ENCODE measurements at regions not wholly inside any gene's neighbourhood (a gene's known extent, or its start where the extent isn't known, plus 50 kb on each side); places are given as distances from the start of the nearest gene placed in this dataset.

DNA sequence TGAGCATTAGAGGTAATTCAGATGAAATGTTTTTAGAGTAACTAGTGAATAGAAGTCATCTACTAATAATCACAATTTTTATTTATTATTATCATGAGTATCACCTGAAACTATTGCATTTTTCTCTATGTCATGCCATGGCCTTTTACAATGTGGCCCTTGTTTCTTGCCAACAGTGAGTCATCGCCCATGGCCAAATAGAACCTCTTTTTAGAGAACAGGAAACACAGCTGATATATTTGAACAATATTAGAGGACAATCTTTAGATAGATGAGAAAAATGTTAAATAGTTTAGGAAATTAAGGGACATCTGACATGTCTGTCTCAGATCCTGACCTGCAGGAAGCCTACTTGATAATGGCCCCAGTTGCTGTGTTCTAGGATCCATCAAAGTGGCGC is 1584.4 kb upstream of the GOT2 start:
- no peak for TF ChIP-seq POLR2A (IDR thresholded peaks at IDR 0.05)
- TF ChIP-seq, protein P1, sequence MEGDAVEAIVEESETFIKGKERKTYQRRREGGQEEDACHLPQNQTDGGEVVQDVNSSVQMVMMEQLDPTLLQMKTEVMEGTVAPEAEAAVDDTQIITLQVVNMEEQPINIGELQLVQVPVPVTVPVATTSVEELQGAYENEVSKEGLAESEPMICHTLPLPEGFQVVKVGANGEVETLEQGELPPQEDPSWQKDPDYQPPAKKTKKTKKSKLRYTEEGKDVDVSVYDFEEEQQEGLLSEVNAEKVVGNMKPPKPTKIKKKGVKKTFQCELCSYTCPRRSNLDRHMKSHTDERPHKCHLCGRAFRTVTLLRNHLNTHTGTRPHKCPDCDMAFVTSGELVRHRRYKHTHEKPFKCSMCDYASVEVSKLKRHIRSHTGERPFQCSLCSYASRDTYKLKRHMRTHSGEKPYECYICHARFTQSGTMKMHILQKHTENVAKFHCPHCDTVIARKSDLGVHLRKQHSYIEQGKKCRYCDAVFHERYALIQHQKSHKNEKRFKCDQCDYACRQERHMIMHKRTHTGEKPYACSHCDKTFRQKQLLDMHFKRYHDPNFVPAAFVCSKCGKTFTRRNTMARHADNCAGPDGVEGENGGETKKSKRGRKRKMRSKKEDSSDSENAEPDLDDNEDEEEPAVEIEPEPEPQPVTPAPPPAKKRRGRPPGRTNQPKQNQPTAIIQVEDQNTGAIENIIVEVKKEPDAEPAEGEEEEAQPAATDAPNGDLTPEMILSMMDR (IDR thresholded peaks at IDR 0.05): no peak
- intact Hi-C loops (cut with DNase I): no loop called here
- no peaks in the 10 kb centered on the region for H3K4me1 ChIP-seq
- no peak overlapping the region for H3K4me3 ChIP-seq
- ATAC-seq (no peak), DNase-seq (no peak)
- H3K27me3 ChIP-seq: no peaks in the 10 kb centered on the region
- H3K36me3 ChIP-seq (replicated peaks in 1 of 2; ENCODE audit: insufficient read depth in 1 of 2, low read depth in 2 of 2): no peaks in the 10 kb centered on the region
- no peaks in the 10 kb centered on the region for H3K9me3 ChIP-seq
- no peak overlapping the region for H3K27ac ChIP-seq
- 59 to 73% methylated on average over 2 of the region's 2 CpGs for WGBS, 2 donors

DNA sequence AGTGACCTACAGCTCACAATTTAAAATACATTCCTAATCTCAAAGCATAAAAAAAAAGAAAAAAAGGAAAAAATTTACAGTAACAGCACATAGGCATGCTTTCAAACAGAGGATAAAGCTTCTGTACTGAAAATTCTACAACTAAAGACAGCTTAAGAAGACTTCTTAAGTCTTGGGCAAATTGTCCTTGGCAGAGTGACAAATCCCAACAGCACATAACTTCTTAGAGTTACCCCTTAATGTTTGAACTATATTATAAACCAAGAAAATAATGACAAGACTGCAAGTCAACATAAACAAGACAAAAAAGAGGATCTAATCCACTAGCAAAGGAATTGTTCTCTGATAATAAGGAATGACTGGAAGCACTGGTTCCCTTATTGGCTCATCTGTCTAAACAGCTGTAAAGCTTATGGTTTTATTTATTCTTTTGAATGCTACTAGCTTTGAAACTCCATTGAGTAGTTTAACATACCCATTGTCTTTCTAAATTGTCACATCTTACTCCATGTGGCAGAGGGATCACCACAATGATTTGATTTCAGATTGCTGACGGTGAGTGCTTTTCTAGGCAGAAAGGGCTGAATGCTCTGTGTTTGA is 1576.8 kb upstream of the GOT2 start:
- WGBS, 2 donors: 62 to 64% methylated on average over 1 of the region's 1 CpG
- intact Hi-C loops (cut with DNase I): no loop called here
- no peaks in the 10 kb centered on the region for H3K36me3 ChIP-seq (replicated peaks in 1 of 2; ENCODE audit: insufficient read depth in 1 of 2, low read depth in 2 of 2)
- no peaks in the 10 kb centered on the region for H3K27me3 ChIP-seq
- no peaks in the 10 kb centered on the region for H3K9me3 ChIP-seq
- H3K27ac ChIP-seq: no peak overlapping the region
- no peak overlapping the region for H3K4me3 ChIP-seq
- DNase-seq (no peak), ATAC-seq (no peak)
- no peak for TF ChIP-seq POLR2A (IDR thresholded peaks at IDR 0.05)
- TF ChIP-seq, protein P1 (IDR thresholded peaks at IDR 0.05): no peak
- no peaks in the 10 kb centered on the region for H3K4me1 ChIP-seq

DNA sequence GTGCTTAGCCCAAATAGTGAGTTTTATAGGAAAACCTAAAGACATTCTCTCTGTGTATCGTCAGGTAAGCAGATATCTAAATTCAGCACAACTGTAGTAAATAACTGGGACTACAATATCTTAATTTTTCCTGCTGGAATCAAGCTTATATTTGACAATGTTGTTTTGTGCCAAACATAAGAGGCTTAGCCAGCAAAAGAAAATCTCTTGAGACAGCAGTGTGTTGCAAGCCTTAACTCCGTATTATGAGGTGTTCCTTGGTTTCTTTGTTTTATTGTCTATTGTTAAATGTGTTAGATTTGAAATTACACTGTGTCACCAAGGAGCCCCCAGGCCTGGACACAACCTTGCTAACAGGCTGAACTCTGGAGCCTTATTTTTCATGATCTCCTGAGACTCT is 1570.6 kb upstream of the GOT2 start:
- H3K27ac ChIP-seq: no peak overlapping the region
- TF ChIP-seq, protein P1 (IDR thresholded peaks at IDR 0.05): no peak
- TF ChIP-seq POLR2A (IDR thresholded peaks at IDR 0.05): no peak
- no peaks in the 10 kb centered on the region for H3K36me3 ChIP-seq (replicated peaks in 1 of 2; ENCODE audit: insufficient read depth in 1 of 2, low read depth in 2 of 2)
- no peak overlapping the region for H3K4me3 ChIP-seq
- no peaks in the 10 kb centered on the region for H3K9me3 ChIP-seq
- DNase-seq (no peak), ATAC-seq (no peak)
- intact Hi-C loops (cut with DNase I): no loop called here
- H3K4me1 ChIP-seq: no peaks in the 10 kb centered on the region
- H3K27me3 ChIP-seq: no peaks in the 10 kb centered on the region
- WGBS, 2 donors: 39 to 56% methylated on average over 2 of the region's 2 CpGs

DNA sequence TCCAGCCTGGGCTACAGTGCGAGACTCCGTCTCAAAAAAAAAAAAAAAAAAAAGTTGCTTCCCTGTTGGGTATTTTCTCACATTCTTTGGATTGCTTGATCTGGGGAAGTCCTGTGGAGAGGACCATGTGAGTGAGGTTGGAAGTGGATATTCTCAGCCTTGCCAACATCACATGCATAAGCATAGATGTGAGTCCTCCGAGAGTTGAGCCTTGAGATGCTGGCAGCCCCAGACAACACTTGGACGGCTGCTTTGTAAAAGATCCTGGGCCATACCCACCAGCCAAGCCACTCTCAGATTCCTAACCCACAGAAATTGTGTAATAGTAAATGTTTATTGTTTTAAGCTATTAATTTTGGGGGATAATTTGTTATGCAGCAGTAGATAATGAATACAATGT is 1570.0 kb upstream of the GOT2 start:
- TF ChIP-seq, protein P1 (IDR thresholded peaks at IDR 0.05): no peak
- TF ChIP-seq POLR2A (IDR thresholded peaks at IDR 0.05): no peak
- H3K9me3 ChIP-seq: no peaks in the 10 kb centered on the region
- WGBS, 2 donors: 68 to 78% methylated on average over 4 of the region's 4 CpGs
- H3K27ac ChIP-seq: no peak overlapping the region
- intact Hi-C loops (cut with DNase I): no loop called here
- H3K36me3 ChIP-seq (replicated peaks in 1 of 2; ENCODE audit: insufficient read depth in 1 of 2, low read depth in 2 of 2): no peaks in the 10 kb centered on the region
- H3K4me1 ChIP-seq: no peaks in the 10 kb centered on the region
- ATAC-seq (no peak), DNase-seq (no peak)
- no peaks in the 10 kb centered on the region for H3K27me3 ChIP-seq
- H3K4me3 ChIP-seq: no peak overlapping the region

DNA sequence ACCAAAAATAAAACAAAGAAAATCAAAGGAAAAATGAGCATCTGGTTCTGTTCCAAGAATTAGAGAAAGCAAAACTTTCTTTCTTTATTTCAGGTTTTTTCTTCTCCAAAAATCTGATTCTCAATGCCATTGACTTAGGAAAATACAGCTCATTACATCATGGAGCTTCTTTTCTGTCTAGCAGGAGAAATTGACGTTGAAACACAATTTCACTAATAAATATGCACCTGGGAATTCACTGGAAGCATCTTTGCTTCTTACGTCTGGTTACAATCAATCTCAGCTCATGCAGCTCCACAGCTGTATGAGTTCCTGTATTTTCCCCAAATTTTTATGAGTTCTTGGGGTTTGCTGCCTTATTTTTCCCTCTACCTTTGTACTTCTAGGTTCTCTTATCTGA is 1568.6 kb upstream of the GOT2 start:
- DNase-seq: no peak
- WGBS, 2 donors: 43 to 46% methylated on average over 2 of the region's 2 CpGs

More for the DNA sequence above, 1568.6 kb upstream of the GOT2 start:
- no peaks in the 10 kb centered on the region for H3K9me3 ChIP-seq
- no peak overlapping the region for H3K27ac ChIP-seq
- H3K4me1 ChIP-seq: no peaks in the 10 kb centered on the region
- no peak for TF ChIP-seq POLR2A (IDR thresholded peaks at IDR 0.05)
- TF ChIP-seq, protein P1 (IDR thresholded peaks at IDR 0.05): no peak
- intact Hi-C loops (cut with DNase I): no loop called here
- H3K36me3 ChIP-seq (replicated peaks in 1 of 2; ENCODE audit: insufficient read depth in 1 of 2, low read depth in 2 of 2): no peaks in the 10 kb centered on the region
- ATAC-seq: no peak
- no peaks in the 10 kb centered on the region for H3K27me3 ChIP-seq
- H3K4me3 ChIP-seq: no peak overlapping the region
